ENCODE measurements at regions not wholly inside any gene's neighbourhood (a gene's known extent, or its start where the extent isn't known, plus 50 kb on each side); places are given as distances from the start of the nearest gene placed in this dataset.

- no peak for TF ChIP-seq EZH2 (IDR thresholded peaks at IDR 0.05; ENCODE audit: low read length, missing control alignments)
- no peak for TF ChIP-seq CTCF (conservative IDR thresholded peaks at IDR 0.05 in 1 of 2, IDR thresholded peaks at IDR 0.05 in 1 of 2; ENCODE audit: low read depth in 1 of 2, low read length in 2 of 2)
- Histone ChIP-seq H3K9ac (ENCODE audit: insufficient read depth, low read length) (no peak overlapping the region), H2AFZ (ENCODE audit: low read length) (no peak overlapping the region), H3K4me1 (ENCODE audit: control insufficient read depth, extremely low read depth, insufficient read depth, low read length) (no peaks in the 10 kb centered on the region), H3K9me3 (ENCODE audit: control insufficient read depth, insufficient read depth, low read depth, low read length) (no peaks in the 10 kb centered on the region), H4K20me1 (ENCODE audit: control insufficient read depth, extremely low read depth, insufficient read depth, low read length) (no peaks in the 10 kb centered on the region), H3K79me2 (ENCODE audit: control insufficient read depth, insufficient read depth, low read length) (no peaks in the 10 kb centered on the region), H3K4me2 (ENCODE audit: extremely low read depth, insufficient read depth, low read length) (no peak overlapping the region), H3K4me3 (replicated peaks in 1 of 4; ENCODE audit: control extremely low read depth in 1 of 4, insufficient read depth in 1 of 4, low read depth in 3 of 4, low read length in 4 of 4) (no peak overlapping the region), H3K36me3 (ENCODE audit: control insufficient read depth, insufficient read depth, low read length) (no peaks in the 10 kb centered on the region), H3K27ac (ENCODE audit: insufficient read depth, low read length) (no peak overlapping the region), H3K27me3 (ENCODE audit: control insufficient read depth, insufficient read depth, low read length) (no peaks in the 10 kb centered on the region)
- no peak for DNase-seq (ENCODE audit: low read depth in 2 of 2)
Observed at GRCh38 chr2:14285812-14286211, 346.7 kb upstream of the LRATD1 start.

- H3K4me3 ChIP-seq (replicated peaks in 1 of 4; ENCODE audit: control extremely low read depth in 1 of 4, insufficient read depth in 1 of 4, low read depth in 3 of 4, low read length in 4 of 4): no peak overlapping the region
- H3K9me3 ChIP-seq (ENCODE audit: control insufficient read depth, insufficient read depth, low read depth, low read length): no peaks in the 10 kb centered on the region
- no peak overlapping the region for H3K27ac ChIP-seq (ENCODE audit: insufficient read depth, low read length)
- no peak overlapping the region for H2AFZ ChIP-seq (ENCODE audit: low read length)
- DNase-seq (ENCODE audit: low read depth in 2 of 2): no peak
- no peaks in the 10 kb centered on the region for H3K36me3 ChIP-seq (ENCODE audit: control insufficient read depth, insufficient read depth, low read length)
- H3K9ac ChIP-seq (ENCODE audit: insufficient read depth, low read length): no peak overlapping the region
- H3K4me2 ChIP-seq (ENCODE audit: extremely low read depth, insufficient read depth, low read length): no peak overlapping the region
- no peaks in the 10 kb centered on the region for H3K79me2 ChIP-seq (ENCODE audit: control insufficient read depth, insufficient read depth, low read length)
- no peaks in the 10 kb centered on the region for H3K4me1 ChIP-seq (ENCODE audit: control insufficient read depth, extremely low read depth, insufficient read depth, low read length)
- no peaks in the 10 kb centered on the region for H3K27me3 ChIP-seq (ENCODE audit: control insufficient read depth, insufficient read depth, low read length)
- no peaks in the 10 kb centered on the region for H4K20me1 ChIP-seq (ENCODE audit: control insufficient read depth, extremely low read depth, insufficient read depth, low read length)
- TF ChIP-seq CTCF (conservative IDR thresholded peaks at IDR 0.05 in 1 of 2, IDR thresholded peaks at IDR 0.05 in 1 of 2; ENCODE audit: low read depth in 1 of 2, low read length in 2 of 2): no peak
- TF ChIP-seq EZH2 (IDR thresholded peaks at IDR 0.05; ENCODE audit: low read length, missing control alignments): no peak
Observed at GRCh38 chr2:14288016-14288415, 344.5 kb upstream of the LRATD1 start.

GRCh38 chr2:14292964-14293363 lies 339.6 kb upstream of the LRATD1 start:
- TF ChIP-seq EZH2 (IDR thresholded peaks at IDR 0.05; ENCODE audit: low read length, missing control alignments): no peak
- no peak for TF ChIP-seq CTCF (conservative IDR thresholded peaks at IDR 0.05 in 1 of 2, IDR thresholded peaks at IDR 0.05 in 1 of 2; ENCODE audit: low read depth in 1 of 2, low read length in 2 of 2)
- Histone ChIP-seq H3K27me3 (ENCODE audit: control insufficient read depth, insufficient read depth, low read length) (no peaks in the 10 kb centered on the region), H3K4me1 (ENCODE audit: control insufficient read depth, extremely low read depth, insufficient read depth, low read length) (no peaks in the 10 kb centered on the region), H3K9me3 (ENCODE audit: control insufficient read depth, insufficient read depth, low read depth, low read length) (no peaks in the 10 kb centered on the region), H3K4me3 (replicated peaks in 1 of 4; ENCODE audit: control extremely low read depth in 1 of 4, insufficient read depth in 1 of 4, low read depth in 3 of 4, low read length in 4 of 4) (no peak overlapping the region), H3K79me2 (ENCODE audit: control insufficient read depth, insufficient read depth, low read length) (no peaks in the 10 kb centered on the region), H3K27ac (ENCODE audit: insufficient read depth, low read length) (no peak overlapping the region), H4K20me1 (ENCODE audit: control insufficient read depth, extremely low read depth, insufficient read depth, low read length) (no peaks in the 10 kb centered on the region), H3K9ac (ENCODE audit: insufficient read depth, low read length) (no peak overlapping the region), H3K36me3 (ENCODE audit: control insufficient read depth, insufficient read depth, low read length) (no peaks in the 10 kb centered on the region), H3K4me2 (ENCODE audit: extremely low read depth, insufficient read depth, low read length) (no peak overlapping the region), H2AFZ (ENCODE audit: low read length) (no peak overlapping the region)
- DNase-seq (ENCODE audit: low read depth in 2 of 2): no peak
